HG02885 (cell line): ENCODE measurements at regions not wholly inside any gene's neighbourhood (a gene's known extent, or its start where the extent isn't known, plus 50 kb on each side); places are given as distances from the start of the nearest gene placed in this dataset.
"Not testable (repeated sequence)": the region's sequence is repeated elsewhere in the genome, so short reads cannot be mapped to it uniquely, and the experiment has no call there.

Experiments
- ATAC-seq: cut with Tn5 transposase; IDR thresholded peaks from one replicate; pipeline ENCODE4 v1.9.1; 2021; ENCODE audit warnings: mild to moderate bottlenecking; ENCODE audit not compliant: unreplicated experiment, poor library complexity

DNA sequence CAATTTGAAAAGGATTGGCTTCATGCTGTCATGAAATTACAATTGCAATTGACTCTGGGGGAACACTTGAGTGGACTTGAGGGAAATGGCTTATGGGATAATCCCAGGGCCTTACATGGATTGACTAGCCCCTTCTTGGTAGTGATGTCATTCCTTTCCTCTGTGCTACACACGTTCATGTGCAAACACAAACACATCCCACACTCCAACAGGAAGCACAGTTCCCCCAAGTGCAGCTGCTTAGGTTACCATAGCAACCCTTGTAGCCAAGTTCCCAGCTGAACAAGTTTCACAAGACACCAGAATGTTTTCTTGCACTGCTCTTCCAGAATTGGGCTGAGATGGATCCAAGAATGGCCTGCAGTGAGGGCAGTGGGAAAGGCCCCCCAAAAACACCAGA is 217.0 kb downstream of the ZNF621 start:
- ATAC-seq = no peak

DNA sequence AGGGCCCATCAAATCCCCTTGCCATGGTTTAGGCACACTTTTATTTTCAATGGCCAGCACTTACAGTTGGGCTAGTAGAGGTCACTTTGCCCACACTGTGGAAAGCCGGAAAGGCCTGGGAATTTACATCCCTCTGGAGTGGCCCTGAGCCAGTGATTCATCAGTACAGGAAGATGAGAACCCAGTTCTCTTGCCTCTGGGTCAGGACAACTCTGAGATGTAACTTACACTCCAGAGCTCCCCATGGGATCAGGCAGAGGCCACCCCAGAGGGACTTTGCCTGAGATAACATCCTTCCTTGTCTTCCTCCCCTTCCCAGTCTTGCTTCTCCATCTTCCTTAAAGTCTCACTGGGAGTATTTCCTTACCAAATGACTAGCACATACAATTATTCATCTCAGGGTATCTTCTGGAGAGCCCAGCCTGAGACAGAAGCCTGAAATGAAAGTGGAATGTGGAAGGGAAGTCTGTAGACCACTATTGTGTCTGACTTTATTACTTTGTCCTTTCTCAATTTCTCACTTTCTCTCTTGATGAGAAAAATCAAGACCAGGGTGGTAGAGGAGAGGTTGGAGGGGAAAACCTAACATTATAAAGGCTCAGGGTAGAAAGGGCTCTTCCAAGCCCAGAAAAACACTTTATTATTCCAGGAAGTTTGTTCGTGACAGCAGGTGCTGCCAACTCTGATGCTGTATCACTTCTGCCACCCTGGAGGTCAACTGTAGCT is 220.8 kb downstream of the ZNF621 start:
- ATAC-seq = no peak

DNA sequence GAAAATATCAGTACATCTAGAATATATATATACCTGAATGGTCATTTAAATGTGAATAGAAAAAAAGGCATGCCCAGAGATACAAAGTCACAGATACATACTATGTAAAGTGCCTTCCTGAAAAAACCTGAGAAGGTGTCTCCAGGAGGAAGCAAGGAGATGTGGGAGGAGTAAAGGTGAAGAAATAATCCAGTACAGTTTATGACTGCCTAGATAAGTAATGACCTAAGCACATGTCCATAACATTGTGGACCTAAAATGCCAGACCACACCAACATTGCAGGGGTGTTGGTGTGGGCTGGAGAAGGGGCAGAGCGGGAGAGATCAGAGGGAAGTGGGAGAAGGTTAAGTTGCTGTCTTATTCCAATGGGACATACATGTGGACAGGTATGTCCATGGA is 226.9 kb downstream of the ZNF621 start:
- no peak for ATAC-seq

DNA sequence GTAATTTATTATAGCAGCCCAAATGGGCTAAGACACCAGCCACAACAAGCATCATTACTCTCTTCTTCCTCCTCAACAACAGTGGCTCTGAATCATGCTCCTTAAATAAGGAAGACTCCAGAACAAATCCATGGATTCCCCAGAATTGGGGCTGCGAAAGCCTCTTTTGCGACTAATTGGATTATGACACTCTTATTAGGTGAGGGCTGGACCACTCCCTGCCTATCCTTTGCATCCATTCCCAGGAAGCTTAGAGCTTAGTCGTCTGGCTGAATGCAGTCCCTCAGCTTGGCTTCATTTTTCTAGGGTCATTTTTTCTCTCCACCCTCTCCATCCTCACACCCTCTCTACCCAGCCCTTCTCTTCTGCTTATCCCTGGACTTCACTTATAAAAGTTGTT is 227.7 kb downstream of the ZNF621 start:
- ATAC-seq = no peak

DNA sequence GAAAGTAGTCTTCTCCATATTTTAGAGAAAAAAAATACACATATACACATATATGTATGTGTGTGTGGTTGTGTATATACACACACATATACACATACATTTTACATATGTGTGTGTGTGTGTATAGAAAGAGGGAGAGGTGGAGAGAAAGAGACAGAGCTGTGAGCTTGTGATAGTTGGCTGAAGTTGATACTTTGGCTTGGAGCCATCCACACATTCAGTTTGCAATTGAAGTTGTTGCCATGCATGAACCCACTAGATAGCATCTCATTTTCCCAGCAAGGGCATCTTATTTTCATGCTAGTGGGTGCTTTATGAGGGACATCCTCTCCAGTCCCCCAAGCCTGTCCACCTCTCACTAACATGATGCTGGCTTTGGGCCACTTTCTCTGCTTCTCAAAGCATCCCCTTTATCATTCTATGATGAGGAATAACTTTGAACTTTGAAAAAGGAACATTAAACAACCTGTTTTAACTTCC is 228.6 kb downstream of the ZNF621 start:
- ATAC-seq = no peak

DNA sequence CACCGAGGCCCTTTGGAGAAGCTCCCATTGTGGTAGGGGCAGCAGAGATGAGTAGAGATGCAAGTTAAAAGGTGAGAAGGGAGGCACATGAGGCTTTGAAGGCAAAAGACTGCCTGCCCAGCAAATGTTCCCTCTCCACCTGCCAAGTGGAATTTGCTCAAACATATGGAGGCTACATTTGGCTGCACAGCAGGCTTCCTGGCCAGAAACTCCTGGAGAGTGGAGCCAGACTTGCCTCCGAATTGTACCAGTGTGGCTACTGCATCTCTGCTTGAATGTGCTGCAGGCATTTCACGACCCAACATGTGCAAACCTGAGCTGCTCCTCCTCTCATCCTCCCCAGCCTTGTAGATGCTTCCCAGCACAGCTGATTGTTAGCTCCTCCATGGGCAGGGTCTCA is 229.2 kb downstream of the ZNF621 start:
- ATAC-seq = no peak

DNA sequence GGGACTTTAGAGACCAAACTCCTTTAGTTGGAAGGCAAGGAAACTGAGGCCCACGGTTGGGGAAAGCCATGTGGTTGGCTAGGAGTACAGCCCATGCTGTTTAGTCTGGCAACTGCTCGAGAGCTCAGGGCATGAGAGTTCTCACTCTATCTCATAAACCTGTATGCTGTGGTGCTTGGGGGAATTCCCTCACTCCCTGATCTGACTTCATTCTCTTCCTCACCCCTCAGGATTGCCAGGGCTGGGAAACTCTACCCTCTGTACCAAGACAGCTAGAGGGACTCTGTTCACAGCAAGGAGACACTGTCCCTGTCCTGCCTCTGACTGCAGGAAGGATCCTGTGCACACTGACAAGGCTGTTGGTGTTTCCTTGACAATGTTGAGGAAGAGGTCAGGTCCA is 230.2 kb downstream of the ZNF621 start:
- ATAC-seq = no peak

DNA sequence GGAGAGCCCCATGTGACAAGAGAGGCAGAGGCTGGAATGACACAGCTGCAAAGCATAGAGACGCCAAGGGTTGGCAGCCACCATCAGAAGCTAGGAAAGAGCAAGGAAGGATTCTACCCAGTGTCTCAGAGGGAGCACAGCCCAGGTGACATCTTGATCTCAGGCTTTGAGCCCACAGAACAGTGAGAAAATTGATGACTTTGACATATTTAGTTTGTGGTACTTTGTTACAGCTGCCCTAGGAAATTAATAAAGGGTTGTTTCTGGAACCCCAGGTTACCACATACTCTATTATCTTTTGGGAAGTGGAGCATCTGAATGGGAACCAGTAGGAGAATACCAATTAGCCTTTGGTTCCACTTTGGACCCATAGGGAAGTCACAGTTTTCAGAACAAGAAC is 231.7 kb downstream of the ZNF621 start:
- no peak for ATAC-seq

DNA sequence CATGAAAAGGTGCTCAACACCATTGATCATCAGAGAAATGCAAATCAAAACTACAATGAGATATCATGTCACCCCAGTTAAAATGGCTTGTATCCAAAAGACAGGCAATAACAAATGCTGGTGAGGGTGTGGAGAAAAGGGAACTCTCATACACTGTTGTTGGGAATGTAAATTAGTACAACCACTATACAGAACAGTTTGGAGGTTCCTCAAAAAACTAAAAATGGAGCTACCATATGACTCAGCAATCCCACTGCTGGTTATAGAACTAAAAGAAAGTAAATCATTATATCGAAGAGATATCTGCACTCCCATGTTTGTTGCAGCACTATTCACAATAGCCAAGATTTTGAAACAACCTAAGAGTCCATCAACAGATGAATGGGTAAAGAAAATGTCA is 238.0 kb downstream of the ZNF621 start:
- not testable (repeated sequence) for ATAC-seq

DNA sequence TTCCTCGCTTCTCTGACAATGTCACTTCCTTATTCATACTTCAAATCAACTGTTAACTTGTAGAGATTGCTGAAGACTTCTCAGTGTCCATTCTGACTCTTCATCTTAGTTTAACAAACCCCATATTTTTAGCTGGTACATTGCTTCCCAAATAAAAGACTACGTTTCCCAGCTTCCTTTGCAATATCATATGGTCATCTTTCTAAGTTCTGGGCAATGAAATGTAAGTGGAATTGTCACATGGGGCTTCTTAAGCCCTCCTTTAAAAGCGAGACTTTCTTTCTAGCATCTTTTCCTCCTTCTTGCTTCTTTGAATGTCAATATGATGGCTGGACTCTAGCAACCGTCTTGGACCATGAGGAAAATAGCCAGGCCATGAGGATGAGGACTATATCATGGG is 239.0 kb downstream of the ZNF621 start:
- no peak for ATAC-seq

DNA sequence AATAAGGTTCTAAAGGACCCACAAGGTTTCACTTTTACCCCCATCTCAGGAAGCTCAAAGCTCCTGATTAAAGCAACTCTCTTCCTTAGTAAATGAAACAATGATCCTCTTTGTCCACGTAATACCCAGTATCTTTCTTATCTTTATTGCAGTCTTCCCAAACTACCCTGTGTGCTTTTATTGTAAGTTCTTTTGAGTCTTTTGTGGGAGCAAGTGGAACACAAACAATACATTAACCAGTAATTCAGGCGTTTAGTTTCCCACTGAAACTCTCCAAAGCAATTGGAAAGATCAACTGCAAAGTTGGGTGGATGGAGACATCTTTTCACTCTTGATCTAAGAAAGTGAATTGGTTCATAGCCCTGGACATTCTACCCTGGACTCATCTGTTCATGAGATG is 240.0 kb downstream of the ZNF621 start:
- no peak for ATAC-seq

DNA sequence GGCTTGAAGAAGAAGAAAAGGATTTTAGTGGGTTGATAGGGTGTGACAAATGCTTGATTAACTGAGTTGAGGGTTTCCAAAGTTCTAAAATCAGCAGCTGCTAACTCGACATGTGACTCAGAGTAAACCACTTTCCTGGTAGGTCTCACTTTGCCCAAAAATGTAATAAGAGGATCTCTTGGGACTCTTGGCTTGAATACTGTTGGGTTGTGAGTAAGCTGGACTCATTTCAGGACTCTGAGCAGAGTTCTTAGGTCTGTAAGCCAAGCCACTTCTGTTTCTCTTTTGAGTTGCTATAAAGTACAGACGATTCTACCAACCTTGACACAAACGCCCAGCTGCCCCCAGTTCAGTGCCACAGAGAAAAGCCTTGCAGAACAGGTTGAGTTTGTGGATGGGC is 241.1 kb downstream of the ZNF621 start:
- peak; percentile 50 for ATAC-seq

DNA sequence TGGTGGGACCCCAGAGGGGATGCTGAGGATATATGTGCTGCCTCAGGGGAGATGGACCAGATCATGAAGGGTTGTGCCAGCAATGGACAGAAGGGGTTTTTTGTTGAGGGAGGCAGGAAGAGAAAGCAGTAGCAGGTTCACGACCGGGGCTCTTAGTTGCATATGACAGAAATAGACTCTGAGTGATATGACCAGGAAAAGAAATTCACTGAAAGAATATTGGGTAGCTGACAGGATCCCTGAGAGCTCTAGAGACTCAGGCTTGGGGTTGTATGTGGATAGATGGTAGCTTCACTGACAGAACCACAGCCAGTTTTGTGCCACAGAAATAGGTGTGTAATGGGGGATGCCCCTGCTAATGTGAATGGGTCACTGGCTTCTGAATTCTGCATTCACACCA is 241.6 kb downstream of the ZNF621 start:
- peak; percentile 21 for ATAC-seq

DNA sequence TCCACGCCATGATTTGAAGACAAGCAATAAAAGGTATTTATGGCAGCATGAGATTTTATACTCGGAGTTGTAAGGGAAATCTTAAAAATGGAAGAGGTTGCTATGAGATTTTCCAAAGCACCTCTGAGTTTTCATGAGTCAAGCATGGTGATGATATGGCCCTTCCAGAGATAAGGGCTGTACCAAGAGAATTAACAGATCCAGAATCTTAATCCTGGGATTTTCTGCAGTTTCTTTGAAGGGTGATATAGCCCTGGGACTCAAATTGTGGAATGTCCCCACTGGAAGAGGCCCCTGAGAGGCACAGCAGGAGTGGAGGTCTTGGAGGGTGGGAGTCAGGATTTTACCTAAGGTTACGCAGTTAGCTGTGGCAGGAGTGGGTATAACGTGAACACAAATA is 243.3 kb downstream of the ZNF621 start:
- no peak for ATAC-seq

DNA sequence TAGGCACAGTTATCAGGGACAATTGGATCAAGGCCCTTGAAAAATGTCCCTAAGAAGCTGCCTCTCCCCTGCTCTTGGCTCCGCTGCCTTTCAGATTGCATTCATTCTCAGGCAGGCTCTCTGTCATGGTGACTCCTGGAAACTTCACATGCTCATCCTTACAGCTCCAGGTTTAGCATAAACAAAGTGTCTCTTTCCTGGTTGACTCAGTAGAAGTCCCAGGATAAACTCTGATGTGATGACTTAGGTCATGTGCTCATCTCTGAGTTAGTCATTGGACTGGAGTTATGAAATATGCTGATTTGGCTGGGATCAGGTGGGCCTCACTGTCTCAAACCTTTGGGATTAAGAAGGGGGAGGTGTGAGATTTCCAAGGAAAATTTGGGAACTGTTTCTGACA is 243.8 kb downstream of the ZNF621 start:
- ATAC-seq = no peak

DNA sequence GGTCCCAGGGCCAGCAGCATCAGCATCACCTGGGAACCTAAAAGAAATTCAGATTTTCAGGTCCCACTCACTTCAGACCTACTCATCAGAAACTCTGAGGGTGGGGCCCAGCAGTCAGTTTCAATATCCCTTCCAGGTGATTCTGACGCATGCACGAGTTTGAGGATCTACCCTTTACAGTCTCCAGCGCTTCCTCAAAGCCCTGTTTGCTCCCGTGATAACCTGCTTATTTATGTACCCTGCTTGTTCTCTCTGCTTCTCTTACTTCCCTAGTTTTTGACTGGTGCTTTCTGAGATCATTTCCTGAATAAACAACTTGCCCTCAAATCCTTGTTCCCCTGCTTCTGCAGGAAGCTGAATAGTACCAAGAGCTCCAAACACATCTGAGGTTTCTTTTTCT is 245.3 kb downstream of the ZNF621 start:
- ATAC-seq = no peak

DNA sequence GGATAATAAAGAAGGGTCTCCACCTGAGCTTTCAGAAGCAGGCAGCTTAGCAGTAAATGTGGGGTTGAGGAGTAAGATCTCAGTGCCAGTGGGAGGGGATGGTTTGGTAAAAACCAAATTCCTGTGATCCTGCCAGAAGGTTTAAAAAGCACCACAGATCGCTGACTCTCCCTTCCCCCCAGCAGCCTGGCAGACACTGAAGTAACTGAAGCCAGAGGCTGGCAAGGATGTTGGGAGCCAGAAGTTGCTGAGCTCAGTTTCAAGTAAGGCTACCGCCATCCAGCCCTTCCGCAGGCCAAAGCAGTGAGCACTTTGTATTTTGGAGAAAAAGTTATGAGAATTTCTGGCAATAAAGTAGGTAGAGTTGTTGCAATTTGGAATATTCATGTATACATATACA is 246.4 kb downstream of the ZNF621 start:
- ATAC-seq = no peak

DNA sequence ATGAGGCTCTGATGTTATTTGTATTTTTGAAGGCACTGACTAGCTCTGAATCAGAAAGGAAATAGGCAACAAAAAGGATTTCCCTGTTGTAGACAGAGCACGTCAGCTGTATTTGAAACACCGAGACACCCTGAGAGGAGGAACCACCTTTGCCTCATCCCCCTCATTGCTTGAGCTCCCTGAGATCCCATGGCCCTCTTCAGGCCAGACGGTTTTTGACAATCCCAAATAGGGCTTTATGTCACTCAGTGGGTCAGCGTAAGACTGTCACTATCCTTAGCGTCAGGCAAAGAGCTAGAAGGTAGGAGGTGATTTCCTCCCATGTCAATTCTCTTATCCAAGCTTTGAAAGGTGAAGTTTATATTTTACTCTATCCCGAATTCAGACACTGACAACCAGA is 254.3 kb downstream of the ZNF621 start:
- no peak for ATAC-seq

DNA sequence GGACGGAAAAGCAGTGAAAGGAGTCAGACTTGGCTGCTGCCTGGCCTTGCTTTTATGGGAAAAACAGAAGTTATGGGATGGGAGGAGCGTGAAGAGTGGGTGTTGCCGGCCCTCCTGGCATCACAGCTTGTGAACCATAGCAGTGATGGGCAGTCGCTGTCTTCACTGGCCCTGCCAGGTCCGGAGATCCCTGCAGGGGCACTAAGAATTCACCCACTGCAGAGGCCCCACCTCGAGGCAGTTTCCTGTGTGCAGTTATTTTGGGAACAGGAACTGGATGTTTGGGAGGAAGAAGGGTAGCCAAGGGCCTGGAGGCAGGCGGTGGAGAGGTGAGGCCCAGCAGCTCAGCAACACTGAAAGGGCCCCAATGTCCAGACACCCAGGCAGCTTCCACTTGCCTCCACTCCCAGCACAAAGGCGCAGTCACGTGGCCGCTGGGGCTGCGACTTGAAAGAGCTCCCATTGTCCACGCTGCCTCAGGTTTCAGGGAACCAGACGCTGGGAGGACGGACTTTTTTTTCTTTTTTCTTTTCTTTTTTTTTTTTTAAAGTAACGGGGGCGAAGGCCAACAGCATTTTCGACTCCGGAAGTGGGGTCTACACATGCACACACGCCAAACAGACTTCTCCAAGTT is 255.6 kb downstream of the ZNF621 start:
- no peak for ATAC-seq

DNA sequence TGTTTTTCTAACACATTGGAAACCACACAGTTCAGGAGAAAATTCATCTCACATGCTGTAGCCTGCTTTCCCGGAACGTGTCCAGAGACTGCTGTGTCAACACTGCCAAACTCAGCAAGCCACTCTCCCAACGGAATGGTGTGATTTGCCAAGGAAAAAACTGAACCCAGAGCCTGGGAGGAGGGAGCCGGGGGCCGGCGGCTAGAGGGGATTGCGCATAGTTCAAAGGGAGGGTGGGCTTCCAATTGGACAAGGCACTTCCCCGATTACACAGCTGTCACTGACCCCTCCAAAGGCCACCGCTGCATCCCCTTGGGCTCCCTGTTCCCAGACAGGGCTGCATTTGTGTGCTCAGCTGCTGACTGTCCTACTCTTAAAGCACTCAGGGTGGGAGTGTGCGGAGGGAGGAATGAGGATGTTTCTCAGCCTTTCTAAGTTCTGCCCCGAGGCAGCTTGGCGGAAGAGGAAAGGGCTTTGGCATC is 256.2 kb downstream of the ZNF621 start:
- ATAC-seq = no peak

DNA sequence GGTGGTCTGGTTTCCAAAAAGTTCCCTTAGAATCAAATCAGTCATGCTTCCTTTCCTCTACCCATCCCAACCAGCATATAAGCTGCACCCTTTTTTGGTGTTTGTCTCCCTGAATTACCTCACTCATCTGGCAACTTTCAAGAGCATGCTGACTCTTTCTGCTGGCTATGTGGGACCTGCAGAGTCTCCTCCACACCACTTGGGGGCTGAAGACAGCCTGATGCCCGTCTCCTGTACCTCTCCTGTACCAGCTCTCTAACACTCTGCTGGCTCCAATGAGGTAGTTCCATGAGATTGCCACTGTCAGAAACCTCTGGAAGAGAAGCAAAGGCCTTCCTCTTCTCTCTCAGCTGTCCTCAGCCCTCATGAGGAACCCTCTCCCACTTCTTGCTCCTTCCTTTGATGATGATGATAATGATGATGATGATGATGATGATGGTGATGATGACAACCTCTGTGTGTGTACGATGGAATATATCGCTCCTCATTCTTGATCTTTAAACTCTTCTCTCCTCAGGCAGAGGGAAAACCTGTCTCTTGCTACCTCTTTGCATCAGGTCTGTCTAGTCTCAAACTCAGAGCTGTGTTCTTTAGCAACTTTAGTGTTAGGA is 257.5 kb downstream of the ZNF621 start:
- ATAC-seq = no peak

DNA sequence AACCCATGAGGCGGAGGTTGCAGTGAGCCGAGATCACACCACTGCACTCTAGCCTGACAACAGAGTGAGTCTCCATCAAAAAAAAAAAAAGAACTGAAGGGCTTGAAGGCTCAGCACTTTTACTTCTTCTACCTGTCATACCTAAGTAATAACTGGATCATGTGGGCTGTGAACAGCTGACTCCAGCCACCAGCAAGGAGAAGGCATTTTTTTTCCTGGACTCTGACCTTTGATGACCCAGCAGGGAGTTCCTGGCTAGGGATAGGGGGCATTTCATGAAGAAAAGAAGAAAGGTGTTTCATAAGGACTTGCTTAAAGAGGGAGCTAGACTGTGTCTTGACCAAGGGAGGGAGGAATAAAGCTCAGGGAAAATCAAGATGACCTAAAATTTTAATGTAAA is 266.0 kb downstream of the ZNF621 start:
- no peak for ATAC-seq
